Left kidney (tissue), 1 donor: ENCODE measurements at regions not wholly inside any gene's neighbourhood (a gene's known extent, or its start where the extent isn't known, plus 50 kb on each side); places are given as distances from the start of the nearest gene placed in this dataset.

Experiments
- DNase-seq: peaks from one replicate; pipeline ENCODE4 v3.0.0-alpha.2; 2013

DNA sequence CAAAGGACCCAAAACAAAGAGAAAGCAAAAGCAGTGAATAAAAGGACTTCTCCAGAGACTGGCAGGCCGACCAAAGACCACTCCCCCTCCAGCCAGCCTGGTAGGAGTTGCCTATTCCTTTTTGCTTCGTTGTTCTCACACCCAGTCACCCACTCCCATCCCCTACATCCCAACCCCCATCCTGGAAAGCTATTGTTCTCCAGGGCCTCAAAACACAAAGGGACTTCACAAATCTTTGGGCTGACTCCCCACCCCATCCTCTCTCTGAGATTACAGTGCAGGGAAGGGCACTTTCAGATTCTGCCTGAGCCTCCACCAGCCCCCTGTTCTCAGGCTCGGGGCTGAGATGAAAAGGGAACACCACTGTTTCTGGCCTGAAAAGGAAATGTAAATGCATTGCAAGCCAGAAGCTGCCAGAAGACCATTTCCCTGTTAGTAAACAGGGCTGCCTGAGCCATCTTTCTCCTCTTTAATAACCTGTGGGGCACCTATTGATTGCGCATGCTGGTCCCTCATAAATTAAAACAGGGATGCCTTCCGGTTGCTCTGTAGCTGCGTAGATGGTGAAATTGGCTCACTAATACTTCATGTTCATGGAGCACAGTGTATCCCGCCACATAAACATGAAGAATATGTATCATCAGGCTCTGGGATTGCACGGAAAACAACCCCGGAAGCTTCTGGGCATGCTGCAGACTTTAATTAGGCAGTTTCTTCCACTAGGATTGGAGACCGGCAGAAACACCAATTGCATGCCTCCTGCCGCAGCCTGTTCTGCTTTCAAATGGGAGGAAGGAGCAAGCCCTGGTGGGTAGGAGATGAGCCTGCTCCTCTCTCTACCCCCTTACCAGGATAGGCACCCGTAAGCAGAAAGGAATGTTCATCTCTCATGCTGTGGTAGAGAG is 130.3 kb upstream of the FUT8 start:
- DNase-seq: no peak

DNA sequence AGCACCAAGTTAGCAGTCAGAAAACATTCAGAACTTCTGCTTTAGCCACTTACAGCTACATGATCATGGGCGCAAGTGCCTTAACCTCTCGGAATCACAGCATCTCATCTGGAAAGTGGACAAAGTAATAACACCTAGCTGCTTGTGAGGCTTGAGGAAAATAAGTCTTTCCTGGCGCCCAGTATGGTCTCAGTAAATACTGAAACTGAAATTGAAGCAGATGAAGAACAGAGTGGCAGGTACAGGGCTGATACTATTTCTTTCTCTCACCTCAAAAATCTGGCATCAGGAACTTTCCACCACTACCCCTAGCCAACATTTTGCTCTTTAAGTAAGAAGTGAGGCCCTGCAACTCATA is 129.7 kb upstream of the FUT8 start:
- no peak for DNase-seq

DNA sequence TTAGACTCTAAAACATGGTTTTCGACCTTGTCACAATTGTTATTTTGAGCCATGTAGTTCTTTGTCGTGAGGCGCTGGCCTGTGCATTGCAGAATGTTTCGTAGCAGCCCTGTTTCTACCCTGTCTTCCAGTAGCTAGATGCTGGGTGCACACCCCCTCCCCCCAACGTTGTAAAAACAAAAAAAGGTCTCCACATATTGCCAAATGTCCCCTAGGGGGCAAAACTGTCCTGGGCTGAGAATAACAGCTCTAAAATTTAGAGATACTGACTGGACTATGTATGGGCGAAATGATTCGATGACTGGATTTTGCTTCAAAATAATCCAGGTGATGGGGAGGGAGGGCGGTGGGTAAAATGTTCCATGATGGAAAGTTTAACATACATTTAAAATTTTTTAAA is 126.1 kb upstream of the FUT8 start:
- no peak for DNase-seq

DNA sequence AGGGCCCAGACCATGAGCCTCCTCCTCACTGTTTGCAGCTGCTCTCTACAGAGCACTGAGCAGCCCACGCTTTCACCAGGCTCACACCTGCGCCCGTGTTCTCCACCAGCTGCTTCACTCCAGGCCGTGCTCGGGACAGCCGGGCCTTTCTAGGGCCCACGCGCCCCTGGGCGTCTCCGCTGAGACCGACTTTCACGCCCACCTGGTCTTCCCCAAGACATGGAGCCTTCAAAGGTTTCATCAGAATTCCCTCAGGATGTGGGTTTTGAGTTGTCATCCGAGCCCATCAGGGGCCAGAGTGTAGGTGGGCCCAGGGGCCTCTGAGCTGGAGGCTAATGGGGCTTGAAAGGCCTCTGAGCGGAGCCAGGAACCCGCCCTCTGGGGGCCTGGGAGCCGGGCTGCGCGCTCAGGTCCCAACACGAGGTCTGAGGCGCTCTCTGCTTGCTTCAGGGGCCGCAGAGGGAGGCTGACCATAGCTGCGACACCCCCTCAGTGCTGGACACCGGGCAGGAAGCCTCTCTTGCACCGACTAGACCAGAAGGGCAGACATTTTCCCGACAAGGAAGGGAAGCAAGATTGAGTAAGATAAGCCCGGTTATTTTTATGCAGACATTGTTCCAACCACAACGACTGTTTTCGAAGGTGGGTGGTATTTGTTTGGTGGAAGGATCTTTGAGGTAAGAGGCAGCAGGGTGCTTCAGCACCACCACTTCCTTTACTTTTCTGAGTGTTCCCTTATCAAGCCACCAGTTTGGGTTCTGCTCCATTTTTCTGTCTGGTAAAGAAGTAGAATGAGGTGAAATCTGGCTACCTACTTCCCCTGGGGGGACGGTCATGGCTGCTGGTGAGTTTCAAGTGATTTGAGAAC is 125.0 kb upstream of the FUT8 start:
- no peak for DNase-seq

DNA sequence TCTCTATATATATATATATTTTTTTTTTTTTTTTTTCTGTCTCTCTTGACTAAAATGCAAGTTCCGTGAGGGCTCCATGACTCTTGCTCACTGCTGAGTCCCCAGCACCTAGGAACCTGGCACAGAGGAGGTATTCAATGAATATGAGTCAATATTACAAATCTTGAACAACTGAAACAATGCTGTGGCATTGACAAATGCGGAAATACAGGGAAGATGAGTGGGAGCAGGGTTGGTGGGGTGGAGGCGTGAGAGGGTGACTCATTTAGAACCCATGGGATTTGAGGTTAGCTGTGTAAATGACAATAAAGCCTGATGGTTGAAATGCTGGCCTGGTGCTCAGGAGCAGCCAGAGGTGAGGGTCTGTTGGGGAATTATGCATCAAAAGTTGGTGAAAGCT is 121.7 kb upstream of the FUT8 start:
- no peak for DNase-seq

DNA sequence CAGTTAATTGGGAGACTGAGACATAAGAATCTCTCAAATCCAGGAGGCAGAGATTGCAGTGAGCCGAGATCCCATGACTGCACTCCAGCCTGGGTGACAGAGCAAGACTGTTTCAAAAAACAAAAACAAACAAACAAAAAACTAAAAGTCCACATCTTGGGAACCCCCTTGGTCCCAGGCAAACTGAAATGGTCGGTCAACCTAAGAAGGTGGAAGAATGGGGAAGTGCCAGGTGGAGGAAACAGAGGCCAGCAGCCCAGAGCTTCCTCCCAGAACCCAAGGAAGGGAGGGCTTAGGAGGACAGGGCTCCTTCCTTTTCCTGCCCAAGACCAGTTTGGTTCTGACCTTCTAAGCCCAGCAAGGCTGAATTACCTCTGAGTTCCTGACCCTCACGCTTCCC is 121.0 kb upstream of the FUT8 start:
- DNase-seq: no peak

DNA sequence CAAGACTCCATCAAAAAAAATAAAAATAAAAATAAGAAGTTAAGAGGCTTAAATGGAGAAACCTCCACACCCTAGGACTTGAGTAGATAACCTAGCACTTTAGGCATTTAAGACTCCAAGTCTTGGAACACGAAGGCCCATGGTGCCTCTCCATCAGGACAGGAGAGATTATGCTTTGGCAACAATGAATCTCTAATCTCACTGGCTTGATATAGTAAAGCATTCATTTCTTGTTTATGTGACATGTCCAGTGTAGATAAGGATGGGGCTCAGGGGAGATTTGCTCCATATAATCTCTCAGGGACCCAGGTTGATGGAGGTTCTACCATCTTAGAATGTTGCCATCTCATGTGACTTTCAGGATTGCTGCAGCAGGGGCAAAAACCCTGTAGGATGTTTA is 117.7 kb upstream of the FUT8 start:
- no peak for DNase-seq

DNA sequence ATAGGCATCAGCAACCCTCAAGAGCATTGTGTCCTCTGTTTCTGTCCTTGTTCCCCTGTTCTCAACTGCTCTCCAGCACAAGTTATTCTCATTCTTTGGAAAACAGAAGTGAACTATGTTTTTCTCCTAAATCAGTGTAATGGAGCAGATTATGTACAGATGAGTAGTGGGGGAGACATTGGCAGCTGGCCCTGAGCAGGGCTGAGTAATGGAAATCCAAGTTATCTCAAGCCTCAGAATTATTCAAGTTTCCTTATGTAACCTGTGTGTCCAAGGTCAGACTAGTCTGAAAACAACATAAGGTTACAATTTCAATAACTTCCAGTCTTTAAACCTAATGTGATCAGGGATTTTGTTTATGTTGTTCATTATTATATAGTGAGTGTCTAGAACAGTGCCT is 116.1 kb upstream of the FUT8 start:
- no peak for DNase-seq

DNA sequence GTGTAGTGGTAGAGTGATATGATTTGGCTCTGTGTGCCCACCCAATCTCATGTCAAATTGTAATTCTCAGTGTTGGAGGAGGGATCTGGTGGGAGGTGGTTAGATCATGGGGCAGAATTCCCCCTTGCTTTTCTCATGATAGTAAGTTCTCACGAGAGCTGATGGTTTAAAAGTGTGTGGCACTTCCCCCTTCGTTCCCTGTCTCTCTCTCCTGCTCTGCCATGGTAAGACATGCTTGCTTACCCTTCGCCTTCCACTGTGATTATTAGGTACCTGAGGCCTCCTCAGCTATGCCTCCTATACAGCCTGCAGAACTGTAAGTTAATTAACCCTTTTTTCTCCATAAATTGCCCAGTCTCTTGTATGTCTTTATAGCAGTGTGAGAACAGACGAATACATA is 115.7 kb upstream of the FUT8 start:
- DNase-seq: no peak

DNA sequence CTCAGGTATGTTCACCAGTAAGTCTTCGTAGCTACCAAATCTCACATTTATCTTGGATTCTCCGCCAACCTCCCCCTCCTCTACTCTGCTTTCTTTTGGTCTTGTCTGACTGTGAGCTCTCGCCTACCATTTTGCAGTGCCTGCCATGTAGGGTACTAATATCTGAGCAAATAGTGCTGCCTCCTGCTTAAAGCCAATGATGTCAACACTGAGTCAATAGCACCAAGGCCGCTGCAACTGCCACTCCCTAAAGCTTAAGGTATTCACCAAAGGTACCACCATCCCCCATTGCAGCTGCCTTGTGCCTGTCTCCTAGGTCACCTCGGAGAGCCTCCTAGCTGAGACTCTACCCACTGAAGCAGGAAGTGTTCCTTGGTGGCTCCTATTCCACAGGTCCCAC is 114.8 kb upstream of the FUT8 start:
- DNase-seq: no peak

DNA sequence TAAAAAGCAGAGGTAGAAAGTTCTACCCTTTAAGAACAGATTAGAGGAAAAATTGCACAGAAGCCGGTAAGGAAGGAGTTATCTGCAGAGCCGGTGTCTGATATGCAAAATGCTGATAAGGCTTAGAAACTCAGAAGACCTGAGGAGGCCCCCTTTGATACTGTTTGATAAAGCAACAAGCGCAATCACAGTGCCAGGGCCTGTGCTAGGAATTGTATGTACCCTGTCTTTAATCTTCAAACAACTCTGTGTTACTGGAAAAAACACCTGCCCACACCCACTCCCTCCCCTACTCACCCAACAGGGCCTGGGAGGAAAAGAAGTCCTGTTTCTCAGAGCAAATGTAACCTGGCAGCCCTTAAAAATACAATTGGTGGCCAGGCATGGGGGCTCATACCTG is 112.7 kb upstream of the FUT8 start:
- DNase-seq: no peak

DNA sequence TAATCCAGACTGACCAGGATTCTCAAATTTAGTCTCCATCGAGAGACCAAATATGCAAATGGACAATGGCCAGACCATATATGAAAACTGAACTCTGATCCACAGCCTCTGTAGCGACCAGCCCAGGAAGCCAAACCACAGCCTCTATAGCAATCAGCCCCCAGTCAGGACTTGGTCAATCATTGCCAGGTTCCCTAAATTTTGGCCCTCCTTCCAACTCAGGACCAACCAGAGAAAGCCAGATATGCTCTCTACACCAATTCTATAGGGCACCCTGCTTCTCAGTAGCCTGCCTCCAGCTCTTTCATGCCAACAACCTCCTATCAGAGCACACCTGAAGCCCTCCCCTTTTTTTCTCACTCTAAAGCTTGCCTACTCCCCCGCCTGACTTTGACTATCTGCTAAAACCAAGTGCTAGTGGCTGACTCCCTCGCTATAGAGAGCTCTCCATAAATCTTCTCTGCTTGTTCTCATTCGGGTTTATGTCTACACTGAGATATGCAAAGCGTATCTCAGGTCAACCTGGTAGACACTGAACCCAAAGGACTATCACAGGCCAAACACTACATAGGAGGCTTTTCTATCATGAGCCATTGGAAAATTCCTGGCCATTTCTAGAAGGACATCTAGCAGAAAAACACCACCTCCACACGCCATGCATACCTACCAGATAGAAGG is 110.5 kb upstream of the FUT8 start:
- DNase-seq: no peak

DNA sequence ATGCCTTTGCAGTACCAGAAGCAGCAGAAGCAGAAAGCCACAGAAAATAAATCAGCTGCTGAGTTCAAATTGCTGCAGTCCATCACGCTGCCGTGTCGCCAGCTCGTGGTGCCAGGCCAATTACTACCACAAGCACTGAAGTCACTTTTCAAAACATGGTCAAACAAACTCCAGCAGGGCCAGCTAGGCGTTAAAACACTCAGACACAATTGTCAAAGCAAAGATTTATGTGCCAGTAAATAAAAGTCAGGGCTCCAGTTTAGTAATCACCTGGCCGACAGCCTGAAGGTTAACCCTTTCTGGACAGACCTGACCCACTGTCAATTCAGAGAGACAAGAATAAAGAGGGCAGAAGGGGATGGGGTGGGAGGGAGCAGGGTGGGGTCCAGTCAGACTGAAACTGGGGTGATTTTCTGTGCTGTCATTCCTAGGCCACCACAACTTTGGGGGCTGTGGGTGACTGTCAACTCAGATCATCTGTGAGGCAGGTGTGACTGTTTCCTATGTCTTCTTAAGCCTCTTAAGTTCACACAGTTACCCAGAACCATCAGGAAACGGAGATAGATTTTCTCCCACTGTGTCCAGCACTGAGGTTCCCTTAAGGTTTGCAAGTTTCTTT is 109.8 kb upstream of the FUT8 start:
- no peak for DNase-seq

DNA sequence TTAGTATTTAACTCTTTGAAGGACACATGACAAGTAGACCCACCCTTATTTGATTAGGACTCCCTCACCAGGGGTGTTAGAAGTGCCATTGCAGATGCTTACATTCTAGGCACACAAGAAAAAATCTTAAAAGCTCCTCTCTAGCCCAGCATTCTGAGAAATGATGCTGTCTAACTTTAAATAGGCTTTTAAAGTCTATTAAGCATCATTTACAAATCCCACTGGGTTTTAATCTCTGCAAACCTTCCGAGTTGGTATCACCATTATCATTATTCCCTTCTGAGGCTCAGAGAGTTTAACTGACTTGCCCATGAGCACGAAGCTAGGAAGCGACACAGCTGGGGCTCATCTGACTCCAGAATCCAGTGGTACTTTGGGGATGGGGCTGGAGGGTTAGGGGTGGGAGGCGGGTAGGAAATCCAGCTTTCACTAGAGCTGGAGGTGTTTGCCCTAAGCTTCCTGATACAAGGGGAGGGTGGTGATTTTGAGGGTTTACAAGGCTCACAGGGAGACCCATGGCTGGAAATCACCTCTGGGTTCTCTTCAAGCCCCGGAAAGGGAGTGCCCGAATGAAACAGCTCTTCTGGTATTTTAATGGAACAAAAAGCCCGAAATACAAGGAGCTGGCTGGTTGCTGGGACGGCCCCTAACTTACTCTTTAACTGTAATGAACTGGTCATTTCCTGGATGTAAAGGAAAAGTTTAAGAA is 109.2 kb upstream of the FUT8 start:
- no peak for DNase-seq

DNA sequence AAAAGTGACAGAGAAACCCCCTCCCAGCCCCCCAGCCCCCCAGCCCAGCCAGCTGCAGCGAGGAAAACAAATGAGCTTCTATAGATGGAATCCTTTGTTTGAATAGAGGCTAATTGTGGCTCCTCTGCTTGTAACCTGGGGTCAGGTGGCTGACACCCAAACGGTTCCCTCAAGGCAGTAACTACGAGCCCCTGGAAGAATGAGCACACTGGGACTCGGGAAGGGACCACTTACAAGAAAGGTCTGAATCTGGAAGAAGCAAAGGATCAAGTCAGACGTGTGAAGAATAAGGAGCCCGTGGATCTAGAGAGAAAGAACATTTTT is 108.7 kb upstream of the FUT8 start:
- DNase-seq: no peak

DNA sequence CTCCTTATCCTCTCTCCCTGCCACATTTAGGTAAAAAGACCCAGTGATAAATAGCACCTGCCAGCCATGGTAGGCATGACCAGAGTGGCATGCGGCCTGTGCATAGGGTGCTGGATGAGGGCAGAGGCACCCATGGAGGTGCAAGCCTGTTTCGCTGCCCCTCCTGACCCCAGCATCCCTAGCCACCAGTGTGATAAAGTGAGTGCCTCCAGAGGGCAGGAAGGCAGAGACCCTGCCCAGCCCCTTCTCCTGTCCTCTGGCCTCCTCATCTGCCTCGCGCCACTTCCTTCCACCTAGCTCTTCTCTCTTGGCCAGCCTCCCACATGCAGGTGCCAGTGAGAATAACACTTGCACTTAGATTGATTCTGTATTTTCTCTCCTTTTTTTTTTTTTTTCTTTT is 108.3 kb upstream of the FUT8 start:
- DNase-seq: no peak

DNA sequence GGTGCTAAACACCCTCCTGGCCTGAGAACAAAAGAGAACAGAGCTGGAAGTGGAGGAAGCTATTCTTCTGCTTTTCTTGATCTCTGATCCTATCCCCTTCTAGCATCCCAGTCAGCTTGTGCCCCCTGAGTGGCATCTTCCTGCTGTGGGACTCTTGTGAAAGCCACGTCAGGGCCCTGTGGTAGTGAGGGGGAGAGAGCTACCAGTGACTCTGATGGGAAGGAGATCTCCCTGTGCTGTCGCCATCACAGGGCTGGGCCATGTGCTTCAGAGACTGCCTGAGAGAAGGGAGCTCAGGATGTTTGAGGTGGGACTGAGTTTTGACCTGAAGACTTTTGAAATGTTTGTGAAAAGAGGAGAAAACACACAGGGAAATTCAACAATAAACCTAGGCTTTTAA is 107.6 kb upstream of the FUT8 start:
- DNase-seq: no peak

DNA sequence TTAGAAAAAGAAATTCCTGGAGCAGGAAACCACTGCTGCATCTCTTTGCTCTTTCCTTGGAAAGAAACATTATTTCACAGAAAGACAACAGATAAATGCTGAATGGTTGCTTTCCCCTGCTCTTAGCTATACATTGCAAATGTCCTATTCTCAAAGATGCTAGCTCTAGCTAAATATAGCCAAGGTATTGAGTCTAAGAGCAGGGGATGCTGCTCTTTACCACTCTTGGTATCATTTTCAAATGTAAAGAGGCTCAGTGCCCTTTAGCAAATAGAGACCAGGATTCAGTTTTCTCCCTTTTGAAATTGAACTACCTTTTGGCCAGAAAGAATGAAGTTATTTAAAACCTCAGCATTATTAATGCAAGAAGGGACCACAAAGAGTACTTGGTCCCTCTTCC is 104.0 kb upstream of the FUT8 start:
- no peak for DNase-seq

DNA sequence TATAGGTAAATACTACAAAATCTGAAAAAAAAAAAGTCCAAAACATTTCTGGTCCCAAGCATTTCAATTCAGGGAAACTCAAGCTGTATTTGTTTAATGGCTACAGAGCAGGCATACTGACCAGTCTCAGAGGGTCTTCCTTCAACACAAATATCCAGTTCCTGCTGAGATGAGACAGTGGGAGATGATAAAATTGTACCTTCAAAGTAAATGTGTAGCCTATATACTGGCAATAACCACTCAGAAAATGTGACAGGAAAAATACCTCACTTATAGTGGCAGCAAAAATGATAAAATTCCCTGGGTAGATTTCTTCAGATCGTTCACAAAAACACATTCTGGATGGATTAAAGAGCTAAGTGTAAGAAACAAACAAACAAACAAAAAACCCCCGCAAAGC is 102.0 kb upstream of the FUT8 start:
- DNase-seq: no peak

DNA sequence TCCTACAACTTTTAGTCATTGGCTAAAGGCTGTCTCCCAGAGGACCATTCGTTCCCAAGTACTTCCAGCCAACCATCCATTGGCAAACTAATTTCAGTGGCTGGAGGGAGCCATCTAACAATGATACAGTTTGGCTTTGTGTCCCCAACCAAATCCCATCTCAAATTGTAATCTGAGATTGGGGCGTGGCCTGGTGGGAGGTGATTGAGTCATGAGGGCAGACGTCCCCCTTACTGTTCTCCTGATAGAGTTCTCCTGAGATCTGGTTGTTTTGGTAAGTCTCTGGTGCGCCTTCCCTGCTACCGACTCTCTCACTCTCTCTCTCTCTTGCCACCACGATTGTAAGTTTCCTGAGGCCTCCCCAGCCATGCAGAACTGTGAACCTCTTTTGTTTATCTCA is 99.7 kb upstream of the FUT8 start:
- no peak for DNase-seq

DNA sequence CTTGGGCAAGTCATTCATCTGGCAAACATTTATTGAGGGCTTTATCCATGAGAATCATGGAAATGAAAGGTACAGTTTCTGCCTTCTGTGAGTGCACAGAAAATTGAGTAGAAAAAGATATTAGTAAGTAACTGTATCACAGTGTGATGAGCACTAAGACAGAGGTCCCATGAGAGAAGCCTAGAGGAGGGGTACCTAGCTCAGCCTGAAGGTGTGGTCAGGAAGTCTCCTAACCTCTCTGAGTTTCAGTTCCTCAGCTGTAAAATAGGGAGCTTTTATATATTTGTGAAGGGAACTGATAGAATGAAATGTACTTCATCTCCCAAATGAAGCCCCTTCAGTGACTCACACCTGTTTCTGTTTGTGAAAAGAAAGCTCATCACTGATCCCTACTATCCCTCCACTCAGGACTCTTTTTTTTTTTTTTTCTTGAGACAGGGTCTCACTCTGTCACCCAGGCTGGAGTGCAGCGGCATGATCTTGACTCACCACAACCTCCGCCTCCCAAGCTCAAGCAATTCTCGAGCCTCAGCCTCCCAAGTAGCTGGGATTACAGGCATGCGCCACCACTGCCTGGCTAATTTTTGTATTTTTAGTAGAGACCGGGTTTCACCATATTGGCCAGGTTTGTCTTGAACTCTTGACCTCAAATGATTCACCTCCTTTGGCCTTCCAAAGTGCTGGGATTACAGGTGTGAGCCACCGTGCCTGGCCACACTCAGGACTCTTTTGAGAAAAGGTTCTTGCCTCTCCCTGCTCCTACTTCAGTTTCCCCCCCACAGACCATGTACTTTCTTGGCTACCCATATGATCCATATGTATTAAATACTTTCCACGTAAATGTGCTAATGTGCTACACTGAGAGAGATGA is 93.7 kb upstream of the FUT8 start:
- no peak for DNase-seq
